SU-DHL-6 (cell line): ENCODE measurements at regions not wholly inside any gene's neighbourhood (a gene's known extent, or its start where the extent isn't known, plus 50 kb on each side); places are given as distances from the start of the nearest gene placed in this dataset.
"Not testable (repeated sequence)": the region's sequence is repeated elsewhere in the genome, so short reads cannot be mapped to it uniquely, and the experiment has no call there.

Source experiments
- EZH2phosphoT487 ChIP-seq: fragments of 200-600 bp; sonication (generic), shearing (Covaris generic); conservative IDR thresholded peaks from 2 replicates; pipeline ENCODE4 v1.6.1; 2018; ENCODE audit warnings: mild to moderate bottlenecking, antibody characterized with exemption, low read length, moderate library complexity, mixed read lengths
- TF ChIP-seq, protein P1 (sequence below): fragments of 200-600 bp; sonication (generic); IDR thresholded peaks from one replicate; pipeline ENCODE4 v1.5.1; 2017; ENCODE audit warnings: antibody characterized with exemption, mild to moderate bottlenecking, low read length, moderate library complexity; ENCODE audit not compliant: insufficient read depth, poor library complexity, severe bottlenecking

DNA sequence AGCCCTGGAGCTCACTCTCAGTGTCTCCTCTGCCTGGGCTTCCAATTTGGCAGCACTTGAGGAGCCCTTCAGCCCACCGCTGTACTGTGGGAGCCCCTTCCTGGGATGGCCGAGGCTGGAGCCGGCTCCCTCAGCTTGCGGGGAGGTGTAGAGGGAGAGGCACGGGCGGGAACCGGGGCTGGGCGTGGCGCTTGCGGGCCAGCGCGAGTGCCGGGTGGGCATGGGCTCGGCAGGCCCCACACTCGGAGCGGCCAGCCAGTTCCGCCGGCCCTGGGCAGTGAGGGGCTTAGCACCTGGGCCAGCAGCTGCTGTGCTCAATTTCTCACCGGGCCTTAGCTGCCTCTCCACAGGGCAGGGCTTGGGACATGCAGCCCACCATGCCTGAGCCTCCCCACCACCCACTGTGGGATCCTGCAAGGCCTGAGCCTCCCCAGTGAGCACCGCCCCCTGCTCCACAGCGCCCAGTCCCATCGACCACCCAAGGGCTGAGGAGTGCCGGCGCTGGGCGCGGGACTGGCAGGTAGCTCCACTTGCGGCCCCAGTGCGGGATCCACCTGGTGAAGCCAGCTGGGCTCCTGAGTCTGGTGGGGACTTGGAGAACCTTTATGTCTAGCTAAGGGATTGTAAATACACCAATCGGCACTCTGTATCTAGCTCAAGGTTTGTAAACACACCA is 65.1 kb upstream of the ROPN1B start:
- TF ChIP-seq, protein P1, sequence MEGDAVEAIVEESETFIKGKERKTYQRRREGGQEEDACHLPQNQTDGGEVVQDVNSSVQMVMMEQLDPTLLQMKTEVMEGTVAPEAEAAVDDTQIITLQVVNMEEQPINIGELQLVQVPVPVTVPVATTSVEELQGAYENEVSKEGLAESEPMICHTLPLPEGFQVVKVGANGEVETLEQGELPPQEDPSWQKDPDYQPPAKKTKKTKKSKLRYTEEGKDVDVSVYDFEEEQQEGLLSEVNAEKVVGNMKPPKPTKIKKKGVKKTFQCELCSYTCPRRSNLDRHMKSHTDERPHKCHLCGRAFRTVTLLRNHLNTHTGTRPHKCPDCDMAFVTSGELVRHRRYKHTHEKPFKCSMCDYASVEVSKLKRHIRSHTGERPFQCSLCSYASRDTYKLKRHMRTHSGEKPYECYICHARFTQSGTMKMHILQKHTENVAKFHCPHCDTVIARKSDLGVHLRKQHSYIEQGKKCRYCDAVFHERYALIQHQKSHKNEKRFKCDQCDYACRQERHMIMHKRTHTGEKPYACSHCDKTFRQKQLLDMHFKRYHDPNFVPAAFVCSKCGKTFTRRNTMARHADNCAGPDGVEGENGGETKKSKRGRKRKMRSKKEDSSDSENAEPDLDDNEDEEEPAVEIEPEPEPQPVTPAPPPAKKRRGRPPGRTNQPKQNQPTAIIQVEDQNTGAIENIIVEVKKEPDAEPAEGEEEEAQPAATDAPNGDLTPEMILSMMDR, result not testable (repeated sequence)
- not testable (repeated sequence) for TF ChIP-seq EZH2phosphoT487
